ENCODE measurements at regions not wholly inside any gene's neighbourhood (a gene's known extent, or its start where the extent isn't known, plus 50 kb on each side); places are given as distances from the start of the nearest gene placed in this dataset.
"Not testable (repeated sequence)": the region's sequence is repeated elsewhere in the genome, so short reads cannot be mapped to it uniquely, and the experiment has no call there.

DNA sequence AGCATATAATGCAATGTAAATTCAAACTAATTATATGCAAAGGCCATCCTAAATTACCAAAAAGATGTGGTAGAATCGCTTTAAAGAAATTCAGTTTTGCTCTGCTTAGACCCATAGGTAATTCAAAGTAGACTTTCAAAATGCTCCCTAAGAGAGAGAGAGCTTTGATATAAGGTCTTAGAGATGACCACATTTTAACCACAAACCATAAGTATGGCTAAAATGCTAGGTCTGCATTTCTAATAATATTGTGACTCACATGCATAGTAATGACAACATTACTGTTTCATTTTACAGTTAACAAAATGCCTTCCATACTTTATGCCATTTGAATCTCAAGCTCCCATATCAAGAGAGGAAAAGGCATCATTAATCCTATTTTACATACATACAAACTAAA, 144.5 kb downstream of the RAD51AP2 start:
- FAIRE-seq, result no peak
- no peak for TF ChIP-seq POU2F2 (IDR thresholded peaks at IDR 0.05; ENCODE audit: low read depth, low read length)
- no peak for DNase-seq (ENCODE audit: insufficient read length, low spot score)

- FAIRE-seq (no peak), DNase-seq (ENCODE audit: insufficient read length, low spot score) (no peak)
- TF ChIP-seq PAX5 (IDR thresholded peaks at IDR 0.05; ENCODE audit: insufficient read depth, low read length, severe bottlenecking), result no peak
- TF ChIP-seq POLR2A (IDR thresholded peaks at IDR 0.05; ENCODE audit: low read depth, low read length), result no peak
- no peak for TF ChIP-seq POLR2AphosphoS5 (IDR thresholded peaks at IDR 0.05; ENCODE audit: low read depth, low read length)
- no peak for TF ChIP-seq SPI1 (IDR thresholded peaks at IDR 0.05; ENCODE audit: low read depth, low read length)
- TF ChIP-seq POU2F2 (IDR thresholded peaks at IDR 0.05; ENCODE audit: low read depth, low read length), result no peak
- TF ChIP-seq TAF1 (IDR thresholded peaks at IDR 0.05; ENCODE audit: low read depth, low read length), result no peak
Observed at GRCh38 chr2:17373041-17373440, 145.2 kb downstream of the RAD51AP2 start.

- TF ChIP-seq POU2F2 (IDR thresholded peaks at IDR 0.05; ENCODE audit: low read depth, low read length) (no peak), PAX5 (IDR thresholded peaks at IDR 0.05; ENCODE audit: insufficient read depth, low read length, severe bottlenecking) (no peak), TAF1 (IDR thresholded peaks at IDR 0.05; ENCODE audit: low read depth, low read length) (no peak), POLR2A (IDR thresholded peaks at IDR 0.05; ENCODE audit: low read depth, low read length) (no peak), SPI1 (IDR thresholded peaks at IDR 0.05; ENCODE audit: low read depth, low read length) (no peak), POLR2AphosphoS5 (IDR thresholded peaks at IDR 0.05; ENCODE audit: low read depth, low read length) (no peak)
- no peak for FAIRE-seq
- no peak for DNase-seq (ENCODE audit: insufficient read length, low spot score)
Observed at GRCh38 chr2:17363846-17364245, 154.4 kb downstream of the RAD51AP2 start.

- DNase-seq (ENCODE audit: insufficient read length, low spot score) (no peak), FAIRE-seq (no peak)
- TF ChIP-seq TAF1 (IDR thresholded peaks at IDR 0.05; ENCODE audit: low read depth, low read length) (no peak), SPI1 (IDR thresholded peaks at IDR 0.05; ENCODE audit: low read depth, low read length) (no peak), POLR2A (IDR thresholded peaks at IDR 0.05; ENCODE audit: low read depth, low read length) (no peak)
Observed at GRCh38 chr2:17362956-17363355, 155.3 kb downstream of the RAD51AP2 start.

GRCh38 chr2:17355608-17356329, 162.5 kb downstream of the RAD51AP2 start:
- DNase-seq (ENCODE audit: insufficient read length, low spot score) (no peak), FAIRE-seq (no peak)
- TF ChIP-seq PAX5 (IDR thresholded peaks at IDR 0.05; ENCODE audit: insufficient read depth, low read length, severe bottlenecking), result no peak
- no peak for TF ChIP-seq POU2F2 (IDR thresholded peaks at IDR 0.05; ENCODE audit: low read depth, low read length)
- no peak for TF ChIP-seq TAF1 (IDR thresholded peaks at IDR 0.05; ENCODE audit: low read depth, low read length)

GRCh38 chr2:17353263-17353662, 165.0 kb downstream of the RAD51AP2 start:
- TF ChIP-seq SPI1 (IDR thresholded peaks at IDR 0.05; ENCODE audit: low read depth, low read length), result no peak
- no peak for TF ChIP-seq PAX5 (IDR thresholded peaks at IDR 0.05; ENCODE audit: insufficient read depth, low read length, severe bottlenecking)
- no peak for TF ChIP-seq POU2F2 (IDR thresholded peaks at IDR 0.05; ENCODE audit: low read depth, low read length)
- TF ChIP-seq POLR2AphosphoS5 (IDR thresholded peaks at IDR 0.05; ENCODE audit: low read depth, low read length), result no peak
- no peak for TF ChIP-seq TAF1 (IDR thresholded peaks at IDR 0.05; ENCODE audit: low read depth, low read length)
- TF ChIP-seq POLR2A (IDR thresholded peaks at IDR 0.05; ENCODE audit: low read depth, low read length), result no peak
- DNase-seq (ENCODE audit: insufficient read length, low spot score) (no peak), FAIRE-seq (no peak)

DNA sequence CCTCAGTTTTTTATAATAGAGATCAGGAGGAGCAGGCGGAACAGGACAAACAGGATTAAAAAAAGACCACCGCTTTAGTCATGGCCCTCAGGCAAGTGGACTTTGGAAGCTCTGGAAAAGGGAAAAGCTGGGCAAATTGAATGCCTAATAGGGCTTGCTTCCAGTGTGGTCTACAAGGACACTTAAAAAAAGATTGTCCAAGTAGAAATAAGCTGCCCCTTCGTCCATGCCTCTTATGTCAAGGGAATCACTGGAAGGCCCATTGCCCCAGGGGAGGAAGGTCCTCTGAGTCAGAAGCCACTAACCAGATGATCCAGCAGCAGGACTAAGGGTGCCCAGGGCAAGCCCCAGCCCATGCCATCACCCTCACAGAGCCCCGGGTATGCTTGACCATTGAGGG, 175.5 kb downstream of the RAD51AP2 start:
- DNase-seq (ENCODE audit: insufficient read length, low spot score); FAIRE-seq: not testable (repeated sequence)

DNA sequence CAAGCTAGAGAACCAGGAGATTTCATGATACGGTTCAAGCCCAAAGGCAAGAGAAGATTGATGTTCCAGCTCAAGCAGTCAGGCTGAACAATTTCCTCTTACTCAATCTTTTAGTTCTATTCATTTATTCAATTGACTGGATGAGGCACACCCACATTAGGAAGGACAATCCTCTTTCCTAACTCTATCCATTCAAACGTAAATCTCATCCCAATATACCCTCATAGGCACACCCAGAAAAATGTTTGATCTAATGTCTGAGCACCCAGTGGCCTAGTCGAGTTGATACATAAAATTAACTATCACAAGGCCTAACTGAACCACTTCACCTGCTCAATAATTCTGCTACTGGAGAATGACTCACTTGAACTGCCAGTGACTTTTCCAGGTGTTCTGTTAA, 180.7 kb downstream of the RAD51AP2 start:
- TF ChIP-seq POLR2A (IDR thresholded peaks at IDR 0.05; ENCODE audit: low read depth, low read length), result no peak
- no peak for TF ChIP-seq SPI1 (IDR thresholded peaks at IDR 0.05; ENCODE audit: low read depth, low read length)
- no peak for TF ChIP-seq TAF1 (IDR thresholded peaks at IDR 0.05; ENCODE audit: low read depth, low read length)
- TF ChIP-seq POU2F2 (IDR thresholded peaks at IDR 0.05; ENCODE audit: low read depth, low read length), result no peak
- no peak for TF ChIP-seq PAX5 (IDR thresholded peaks at IDR 0.05; ENCODE audit: insufficient read depth, low read length, severe bottlenecking)
- DNase-seq (ENCODE audit: insufficient read length, low spot score) (no peak), FAIRE-seq (no peak)

DNA sequence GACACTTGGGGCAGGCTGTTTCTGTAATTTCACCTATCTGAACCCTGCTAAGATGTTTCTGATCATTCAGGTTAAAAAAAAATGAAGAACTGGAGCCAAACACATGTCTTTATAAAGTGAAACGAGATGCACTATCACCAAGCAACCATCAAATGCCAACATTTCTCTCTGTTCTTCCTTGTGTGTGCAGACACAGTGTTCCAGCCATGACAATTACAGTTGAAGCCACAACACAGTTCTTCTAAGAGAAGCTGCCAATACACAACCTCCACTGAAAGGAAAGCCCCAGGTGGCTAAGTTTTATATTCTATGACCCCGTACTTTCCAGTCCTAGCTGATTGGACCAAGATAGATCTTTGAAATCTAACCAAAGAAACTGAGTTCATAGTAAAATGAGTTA, 181.8 kb downstream of the RAD51AP2 start:
- TF ChIP-seq POLR2AphosphoS5 (IDR thresholded peaks at IDR 0.05; ENCODE audit: low read depth, low read length) (no peak), POU2F2 (IDR thresholded peaks at IDR 0.05; ENCODE audit: low read depth, low read length) (no peak), SPI1 (IDR thresholded peaks at IDR 0.05; ENCODE audit: low read depth, low read length) (no peak), TAF1 (IDR thresholded peaks at IDR 0.05; ENCODE audit: low read depth, low read length) (no peak), POLR2A (IDR thresholded peaks at IDR 0.05; ENCODE audit: low read depth, low read length) (no peak), PAX5 (IDR thresholded peaks at IDR 0.05; ENCODE audit: insufficient read depth, low read length, severe bottlenecking) (no peak)
- FAIRE-seq, result no peak
- DNase-seq (ENCODE audit: insufficient read length, low spot score), result no peak

DNA sequence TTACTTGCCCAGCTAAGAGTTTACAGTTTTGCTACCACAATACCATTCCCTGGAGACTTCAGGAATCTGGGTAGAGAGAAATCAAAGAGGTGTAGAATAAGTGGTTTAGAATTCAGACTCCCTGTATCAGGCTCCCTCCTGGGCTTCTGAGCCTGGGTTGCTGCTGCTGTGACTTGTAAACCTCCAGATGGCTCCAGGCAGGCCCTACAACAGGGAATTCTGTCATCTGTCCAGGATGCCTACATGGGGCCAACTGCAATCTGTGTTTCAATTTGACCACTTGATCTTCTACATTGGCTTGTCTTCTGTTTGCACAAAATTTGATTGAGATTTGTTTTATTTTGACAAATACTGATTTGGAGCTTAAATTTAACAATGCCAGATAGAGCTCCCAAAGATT, 183.9 kb downstream of the RAD51AP2 start:
- TF ChIP-seq POU2F2 (IDR thresholded peaks at IDR 0.05; ENCODE audit: low read depth, low read length), result no peak
- no peak for TF ChIP-seq TAF1 (IDR thresholded peaks at IDR 0.05; ENCODE audit: low read depth, low read length)
- TF ChIP-seq POLR2AphosphoS5 (IDR thresholded peaks at IDR 0.05; ENCODE audit: low read depth, low read length), result no peak
- no peak for TF ChIP-seq PAX5 (IDR thresholded peaks at IDR 0.05; ENCODE audit: insufficient read depth, low read length, severe bottlenecking)
- no peak for TF ChIP-seq SPI1 (IDR thresholded peaks at IDR 0.05; ENCODE audit: low read depth, low read length)
- TF ChIP-seq POLR2A (IDR thresholded peaks at IDR 0.05; ENCODE audit: low read depth, low read length), result no peak
- DNase-seq (ENCODE audit: insufficient read length, low spot score) (no peak), FAIRE-seq (no peak)

DNA sequence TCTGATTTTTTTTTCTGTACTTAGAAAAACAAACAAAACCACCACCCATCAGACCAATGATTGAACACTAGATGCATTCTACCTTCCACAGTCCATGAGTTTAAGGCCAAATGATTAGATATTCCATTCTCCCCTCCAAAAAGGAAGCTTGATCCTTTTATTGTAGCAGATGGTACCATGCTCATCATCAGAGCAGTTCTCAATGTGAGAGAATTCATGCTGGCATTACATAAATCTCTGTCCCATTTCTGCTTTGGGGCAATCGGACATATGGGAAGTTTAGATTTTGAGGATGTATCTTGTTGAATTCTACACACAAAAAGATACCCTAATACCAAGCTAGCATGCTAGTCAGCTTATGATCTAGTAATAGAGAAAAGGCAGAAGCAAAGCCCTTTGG, 186.6 kb downstream of the RAD51AP2 start:
- no peak for TF ChIP-seq PAX5 (IDR thresholded peaks at IDR 0.05; ENCODE audit: insufficient read depth, low read length, severe bottlenecking)
- TF ChIP-seq POLR2AphosphoS5 (IDR thresholded peaks at IDR 0.05; ENCODE audit: low read depth, low read length), result no peak
- TF ChIP-seq POU2F2 (IDR thresholded peaks at IDR 0.05; ENCODE audit: low read depth, low read length), result no peak
- TF ChIP-seq SPI1 (IDR thresholded peaks at IDR 0.05; ENCODE audit: low read depth, low read length), result no peak
- TF ChIP-seq TAF1 (IDR thresholded peaks at IDR 0.05; ENCODE audit: low read depth, low read length), result no peak
- no peak for TF ChIP-seq POLR2A (IDR thresholded peaks at IDR 0.05; ENCODE audit: low read depth, low read length)
- no peak for DNase-seq (ENCODE audit: insufficient read length, low spot score)
- no peak for FAIRE-seq
